Stomach (tissue), 4 donors: ENCODE measurements at regions not wholly inside any gene's neighbourhood (a gene's known extent, or its start where the extent isn't known, plus 50 kb on each side); places are given as distances from the start of the nearest gene placed in this dataset.

Source experiments
- EP300 ChIP-seq: sonication (generic); formaldehyde crosslinking; IDR thresholded peaks from one replicate; pipeline ENCODE4 v1.6.1; 2017; ENCODE audit warnings: antibody characterized with exemption
- POLR2A ChIP-seq, 4 donors: fragments of 450-650 bp; IDR thresholded peaks; one replicate each; pipeline ENCODE4 v1.6.1; 2016; ENCODE audit warnings: antibody characterized with exemption in 4 of 4, control low read depth in 2 of 4, mild to moderate bottlenecking in 1 of 4, moderate library complexity in 1 of 4
- POLR2AphosphoS5 ChIP-seq, 3 donors: sonication (generic); formaldehyde crosslinking; IDR thresholded peaks; one replicate each; pipeline ENCODE4 v1.6.1; 2016; ENCODE audit warnings: antibody characterized with exemption in 3 of 3
- TF ChIP-seq, protein P1 (sequence below), 7 experiments: fragments of 450-650 bp in 4 of 7; fragments of 200-600 bp in 3 of 7; sonication (generic) in 3 of 7; IDR thresholded peaks; one replicate each; pipeline ENCODE4 v1.5.1; 2016 to 2019; ENCODE audit warnings: antibody characterized with exemption in 7 of 7, control low read depth in 2 of 7, mild to moderate bottlenecking in 1 of 7

DNA sequence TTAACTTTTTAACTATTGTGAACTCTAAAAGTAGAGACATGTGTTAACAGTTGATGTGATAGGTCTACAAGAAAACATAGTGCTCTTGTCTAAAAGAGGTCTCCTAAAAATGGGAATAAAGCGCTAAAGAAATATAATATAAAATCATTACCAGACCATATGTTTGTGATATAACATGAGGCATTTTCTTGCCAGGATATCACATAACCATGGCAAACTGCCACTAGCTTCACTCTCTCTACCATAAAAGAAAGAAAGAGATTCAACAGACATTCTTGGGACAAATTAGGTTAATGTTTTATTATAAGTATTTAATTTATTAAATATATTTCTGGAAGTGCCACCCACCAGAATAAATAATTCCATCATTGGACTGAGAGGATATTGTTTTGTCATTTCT, 115.0 kb downstream of the TMEM26 start:
- TF ChIP-seq, protein P1, sequence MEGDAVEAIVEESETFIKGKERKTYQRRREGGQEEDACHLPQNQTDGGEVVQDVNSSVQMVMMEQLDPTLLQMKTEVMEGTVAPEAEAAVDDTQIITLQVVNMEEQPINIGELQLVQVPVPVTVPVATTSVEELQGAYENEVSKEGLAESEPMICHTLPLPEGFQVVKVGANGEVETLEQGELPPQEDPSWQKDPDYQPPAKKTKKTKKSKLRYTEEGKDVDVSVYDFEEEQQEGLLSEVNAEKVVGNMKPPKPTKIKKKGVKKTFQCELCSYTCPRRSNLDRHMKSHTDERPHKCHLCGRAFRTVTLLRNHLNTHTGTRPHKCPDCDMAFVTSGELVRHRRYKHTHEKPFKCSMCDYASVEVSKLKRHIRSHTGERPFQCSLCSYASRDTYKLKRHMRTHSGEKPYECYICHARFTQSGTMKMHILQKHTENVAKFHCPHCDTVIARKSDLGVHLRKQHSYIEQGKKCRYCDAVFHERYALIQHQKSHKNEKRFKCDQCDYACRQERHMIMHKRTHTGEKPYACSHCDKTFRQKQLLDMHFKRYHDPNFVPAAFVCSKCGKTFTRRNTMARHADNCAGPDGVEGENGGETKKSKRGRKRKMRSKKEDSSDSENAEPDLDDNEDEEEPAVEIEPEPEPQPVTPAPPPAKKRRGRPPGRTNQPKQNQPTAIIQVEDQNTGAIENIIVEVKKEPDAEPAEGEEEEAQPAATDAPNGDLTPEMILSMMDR (IDR thresholded peaks at IDR 0.05) = no peak
- TF ChIP-seq POLR2A (IDR thresholded peaks at IDR 0.05) (no peak), POLR2AphosphoS5 (IDR thresholded peaks at IDR 0.05) (no peak), EP300 (no peak)
